ENCODE measurements at regions not wholly inside any gene's neighbourhood (a gene's known extent, or its start where the extent isn't known, plus 50 kb on each side); places are given as distances from the start of the nearest gene placed in this dataset.
"Not testable (repeated sequence)": the region's sequence is repeated elsewhere in the genome, so short reads cannot be mapped to it uniquely, and the experiment has no call there.

DNA sequence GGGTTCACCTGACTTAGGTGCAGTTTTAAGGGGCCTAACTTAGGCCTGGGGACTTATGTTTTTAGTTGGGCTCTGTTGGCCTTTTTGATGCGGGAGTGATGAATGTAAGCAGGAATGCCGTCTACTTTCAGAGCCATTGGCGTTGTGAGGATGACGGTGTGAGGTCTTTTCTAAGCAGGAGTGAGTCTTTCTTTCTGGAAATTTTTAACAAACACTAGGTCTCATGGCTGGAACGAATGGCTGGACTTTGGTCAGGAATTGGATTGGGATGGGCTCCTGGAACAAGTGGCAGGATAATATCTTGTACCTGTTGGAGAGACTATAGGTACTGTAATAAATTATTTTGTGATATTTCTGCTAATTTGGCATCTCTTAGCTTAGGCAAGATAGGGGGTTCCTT lies 163.9 kb upstream of the CCZ1B start:
- TF ChIP-seq, protein P1, sequence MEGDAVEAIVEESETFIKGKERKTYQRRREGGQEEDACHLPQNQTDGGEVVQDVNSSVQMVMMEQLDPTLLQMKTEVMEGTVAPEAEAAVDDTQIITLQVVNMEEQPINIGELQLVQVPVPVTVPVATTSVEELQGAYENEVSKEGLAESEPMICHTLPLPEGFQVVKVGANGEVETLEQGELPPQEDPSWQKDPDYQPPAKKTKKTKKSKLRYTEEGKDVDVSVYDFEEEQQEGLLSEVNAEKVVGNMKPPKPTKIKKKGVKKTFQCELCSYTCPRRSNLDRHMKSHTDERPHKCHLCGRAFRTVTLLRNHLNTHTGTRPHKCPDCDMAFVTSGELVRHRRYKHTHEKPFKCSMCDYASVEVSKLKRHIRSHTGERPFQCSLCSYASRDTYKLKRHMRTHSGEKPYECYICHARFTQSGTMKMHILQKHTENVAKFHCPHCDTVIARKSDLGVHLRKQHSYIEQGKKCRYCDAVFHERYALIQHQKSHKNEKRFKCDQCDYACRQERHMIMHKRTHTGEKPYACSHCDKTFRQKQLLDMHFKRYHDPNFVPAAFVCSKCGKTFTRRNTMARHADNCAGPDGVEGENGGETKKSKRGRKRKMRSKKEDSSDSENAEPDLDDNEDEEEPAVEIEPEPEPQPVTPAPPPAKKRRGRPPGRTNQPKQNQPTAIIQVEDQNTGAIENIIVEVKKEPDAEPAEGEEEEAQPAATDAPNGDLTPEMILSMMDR (IDR thresholded peaks at IDR 0.05), result not testable (repeated sequence)
- TF ChIP-seq, protein P2, sequence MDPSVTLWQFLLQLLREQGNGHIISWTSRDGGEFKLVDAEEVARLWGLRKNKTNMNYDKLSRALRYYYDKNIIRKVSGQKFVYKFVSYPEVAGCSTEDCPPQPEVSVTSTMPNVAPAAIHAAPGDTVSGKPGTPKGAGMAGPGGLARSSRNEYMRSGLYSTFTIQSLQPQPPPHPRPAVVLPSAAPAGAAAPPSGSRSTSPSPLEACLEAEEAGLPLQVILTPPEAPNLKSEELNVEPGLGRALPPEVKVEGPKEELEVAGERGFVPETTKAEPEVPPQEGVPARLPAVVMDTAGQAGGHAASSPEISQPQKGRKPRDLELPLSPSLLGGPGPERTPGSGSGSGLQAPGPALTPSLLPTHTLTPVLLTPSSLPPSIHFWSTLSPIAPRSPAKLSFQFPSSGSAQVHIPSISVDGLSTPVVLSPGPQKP (IDR thresholded peaks at IDR 0.05; ENCODE audit: low read depth, low read length), result not testable (repeated sequence)
- not testable (repeated sequence) for TF ChIP-seq POLR2AphosphoS2 (conservative IDR thresholded peaks at IDR 0.05; ENCODE audit: low read length); JUN (IDR thresholded peaks at IDR 0.05); POLR2A (IDR thresholded peaks at IDR 0.05; ENCODE audit: low read length); SMC3 (IDR thresholded peaks at IDR 0.05); EP300 (IDR thresholded peaks at IDR 0.05); TP53 (CRISPR knock-in tag; IDR thresholded peaks at IDR 0.05)
- TF ChIP-seq, protein P3, sequence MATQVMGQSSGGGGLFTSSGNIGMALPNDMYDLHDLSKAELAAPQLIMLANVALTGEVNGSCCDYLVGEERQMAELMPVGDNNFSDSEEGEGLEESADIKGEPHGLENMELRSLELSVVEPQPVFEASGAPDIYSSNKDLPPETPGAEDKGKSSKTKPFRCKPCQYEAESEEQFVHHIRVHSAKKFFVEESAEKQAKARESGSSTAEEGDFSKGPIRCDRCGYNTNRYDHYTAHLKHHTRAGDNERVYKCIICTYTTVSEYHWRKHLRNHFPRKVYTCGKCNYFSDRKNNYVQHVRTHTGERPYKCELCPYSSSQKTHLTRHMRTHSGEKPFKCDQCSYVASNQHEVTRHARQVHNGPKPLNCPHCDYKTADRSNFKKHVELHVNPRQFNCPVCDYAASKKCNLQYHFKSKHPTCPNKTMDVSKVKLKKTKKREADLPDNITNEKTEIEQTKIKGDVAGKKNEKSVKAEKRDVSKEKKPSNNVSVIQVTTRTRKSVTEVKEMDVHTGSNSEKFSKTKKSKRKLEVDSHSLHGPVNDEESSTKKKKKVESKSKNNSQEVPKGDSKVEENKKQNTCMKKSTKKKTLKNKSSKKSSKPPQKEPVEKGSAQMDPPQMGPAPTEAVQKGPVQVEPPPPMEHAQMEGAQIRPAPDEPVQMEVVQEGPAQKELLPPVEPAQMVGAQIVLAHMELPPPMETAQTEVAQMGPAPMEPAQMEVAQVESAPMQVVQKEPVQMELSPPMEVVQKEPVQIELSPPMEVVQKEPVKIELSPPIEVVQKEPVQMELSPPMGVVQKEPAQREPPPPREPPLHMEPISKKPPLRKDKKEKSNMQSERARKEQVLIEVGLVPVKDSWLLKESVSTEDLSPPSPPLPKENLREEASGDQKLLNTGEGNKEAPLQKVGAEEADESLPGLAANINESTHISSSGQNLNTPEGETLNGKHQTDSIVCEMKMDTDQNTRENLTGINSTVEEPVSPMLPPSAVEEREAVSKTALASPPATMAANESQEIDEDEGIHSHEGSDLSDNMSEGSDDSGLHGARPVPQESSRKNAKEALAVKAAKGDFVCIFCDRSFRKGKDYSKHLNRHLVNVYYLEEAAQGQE (IDR thresholded peaks at IDR 0.05), result not testable (repeated sequence)

Measured in A549 (cell line).